Activated CD4-positive, CD25-positive, alpha-beta regulatory T cell treated with anti-CD3 and anti-CD28 coated beads, Interleukin-2, amount 50 U/mL, for 24 hours (primary cell): ENCODE measurements at regions not wholly inside any gene's neighbourhood (a gene's known extent, or its start where the extent isn't known, plus 50 kb on each side); places are given as distances from the start of the nearest gene placed in this dataset.

Experiments
- ATAC-seq, 2 donors: fragments of 150-1000 bp; cut with Tn5 transposase; one replicate each; pipeline ENCODE4 v1.10.0; 2021; ENCODE audit warnings: mild to moderate bottlenecking in 1 of 2, moderate library complexity in 1 of 2

- no peak for ATAC-seq
Observed at GRCh38 chr4:4771160-4771559, 88.3 kb upstream of the MSX1 start.

GRCh38 chr4:4770610-4771009, 88.9 kb upstream of the MSX1 start:
- no peak for ATAC-seq

GRCh38 chr4:4766564-4766963, 92.9 kb upstream of the MSX1 start:
- ATAC-seq: no peak

GRCh38 chr4:4765811-4766210, 93.7 kb upstream of the MSX1 start:
- ATAC-seq: no peak

GRCh38 chr4:4764558-4764905, 94.9 kb upstream of the MSX1 start:
- ATAC-seq: no peak

GRCh38 chr4:4763822-4764557, 95.5 kb upstream of the MSX1 start:
- no peak for ATAC-seq

- peak; percentile 98 for ATAC-seq
Observed at GRCh38 chr4:4762909-4763821, 96.3 kb upstream of the MSX1 start.

- no peak for ATAC-seq
Observed at GRCh38 chr4:4762300-4762699, 97.2 kb upstream of the MSX1 start.

- no peak for ATAC-seq
Observed at GRCh38 chr4:4761128-4761982, 98.1 kb upstream of the MSX1 start.

GRCh38 chr4:4759883-4760282, 99.6 kb upstream of the MSX1 start:
- no peak for ATAC-seq

GRCh38 chr4:4759232-4759631, 100.2 kb upstream of the MSX1 start:
- no peak for ATAC-seq

GRCh38 chr4:4758681-4759080, 100.8 kb upstream of the MSX1 start:
- no peak for ATAC-seq

GRCh38 chr4:4755306-4755705, 104.2 kb upstream of the MSX1 start:
- no peak for ATAC-seq

- no peak for ATAC-seq
Observed at GRCh38 chr4:4754641-4755040, 104.8 kb upstream of the MSX1 start.

- ATAC-seq: no peak
Observed at GRCh38 chr4:4753643-4754042, 105.8 kb upstream of the MSX1 start.

GRCh38 chr4:4752576-4753401, 106.7 kb upstream of the MSX1 start:
- no peak for ATAC-seq

- no peak for ATAC-seq
Observed at GRCh38 chr4:4752025-4752424, 107.4 kb upstream of the MSX1 start.

- no peak for ATAC-seq
Observed at GRCh38 chr4:4750187-4750586, 109.3 kb upstream of the MSX1 start.

- ATAC-seq: no peak
Observed at GRCh38 chr4:4749137-4749536, 110.3 kb upstream of the MSX1 start.

- ATAC-seq: no peak
Observed at GRCh38 chr4:4746444-4746843, 113.0 kb upstream of the MSX1 start.

GRCh38 chr4:4740071-4740470, 119.4 kb upstream of the MSX1 start:
- ATAC-seq: no peak

- ATAC-seq: no peak
Observed at GRCh38 chr4:4735870-4736269, 123.6 kb upstream of the MSX1 start.
